ENCODE measurements at regions not wholly inside any gene's neighbourhood (a gene's known extent, or its start where the extent isn't known, plus 50 kb on each side); places are given as distances from the start of the nearest gene placed in this dataset.

DNA sequence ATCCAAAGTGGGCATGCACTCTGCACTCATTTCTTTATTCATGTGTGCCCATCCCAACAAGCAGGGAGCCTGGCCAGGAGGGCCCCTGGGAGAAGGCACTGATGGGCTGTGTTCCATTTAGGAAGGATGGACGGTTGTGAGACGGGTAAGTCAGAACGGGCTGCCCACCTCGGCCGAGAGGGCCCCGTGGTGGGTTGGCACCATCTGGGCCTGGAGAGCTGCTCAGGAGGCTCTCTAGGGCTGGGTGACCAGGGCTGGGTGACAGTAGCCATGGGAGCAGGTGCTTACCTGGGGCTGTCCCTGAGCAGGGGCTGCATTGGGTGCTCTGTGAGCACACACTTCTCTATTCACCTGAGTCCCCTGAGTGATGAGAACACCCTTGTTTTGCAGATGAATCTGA is 129.3 kb upstream of the B3GAT1 start:
- no peaks in the 10 kb centered on the region for H3K4me1 Mint-ChIP-seq (ENCODE audit: insufficient read depth, unreplicated experiment)
- H3K4me3 Mint-ChIP-seq (ENCODE audit: unreplicated experiment), result no peak overlapping the region
- BruUV-seq (replicated peaks), result no TSS peak
- peaks cover 49% of the 10 kb centered on the region for H3K9me3 Mint-ChIP-seq (ENCODE audit: unreplicated experiment)
- H3K27ac Mint-ChIP-seq (ENCODE audit: low read depth, unreplicated experiment), result no peak overlapping the region
- intact Hi-C loops (cut with micrococcal nuclease), result no loop called here
- H3K27me3 Mint-ChIP-seq (ENCODE audit: insufficient read depth, unreplicated experiment), result no peaks in the 10 kb centered on the region
- TF ChIP-seq, protein P1, sequence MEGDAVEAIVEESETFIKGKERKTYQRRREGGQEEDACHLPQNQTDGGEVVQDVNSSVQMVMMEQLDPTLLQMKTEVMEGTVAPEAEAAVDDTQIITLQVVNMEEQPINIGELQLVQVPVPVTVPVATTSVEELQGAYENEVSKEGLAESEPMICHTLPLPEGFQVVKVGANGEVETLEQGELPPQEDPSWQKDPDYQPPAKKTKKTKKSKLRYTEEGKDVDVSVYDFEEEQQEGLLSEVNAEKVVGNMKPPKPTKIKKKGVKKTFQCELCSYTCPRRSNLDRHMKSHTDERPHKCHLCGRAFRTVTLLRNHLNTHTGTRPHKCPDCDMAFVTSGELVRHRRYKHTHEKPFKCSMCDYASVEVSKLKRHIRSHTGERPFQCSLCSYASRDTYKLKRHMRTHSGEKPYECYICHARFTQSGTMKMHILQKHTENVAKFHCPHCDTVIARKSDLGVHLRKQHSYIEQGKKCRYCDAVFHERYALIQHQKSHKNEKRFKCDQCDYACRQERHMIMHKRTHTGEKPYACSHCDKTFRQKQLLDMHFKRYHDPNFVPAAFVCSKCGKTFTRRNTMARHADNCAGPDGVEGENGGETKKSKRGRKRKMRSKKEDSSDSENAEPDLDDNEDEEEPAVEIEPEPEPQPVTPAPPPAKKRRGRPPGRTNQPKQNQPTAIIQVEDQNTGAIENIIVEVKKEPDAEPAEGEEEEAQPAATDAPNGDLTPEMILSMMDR (IDR thresholded peaks at IDR 0.05; ENCODE audit: unreplicated experiment), result no peak
- H3K36me3 Mint-ChIP-seq (ENCODE audit: insufficient read depth, unreplicated experiment), result peaks cover 6% of the 10 kb centered on the region
- ChIA-PET POLR2A (no interaction called here), CTCF (interaction anchor here (0.7 kb wide), 1 partner anchor 133 kb away, joined by 3 read pairs; no protein-coding TSS in a partner anchor)
- no peak for DNase-seq (ENCODE audit: unreplicated experiment)

DNA sequence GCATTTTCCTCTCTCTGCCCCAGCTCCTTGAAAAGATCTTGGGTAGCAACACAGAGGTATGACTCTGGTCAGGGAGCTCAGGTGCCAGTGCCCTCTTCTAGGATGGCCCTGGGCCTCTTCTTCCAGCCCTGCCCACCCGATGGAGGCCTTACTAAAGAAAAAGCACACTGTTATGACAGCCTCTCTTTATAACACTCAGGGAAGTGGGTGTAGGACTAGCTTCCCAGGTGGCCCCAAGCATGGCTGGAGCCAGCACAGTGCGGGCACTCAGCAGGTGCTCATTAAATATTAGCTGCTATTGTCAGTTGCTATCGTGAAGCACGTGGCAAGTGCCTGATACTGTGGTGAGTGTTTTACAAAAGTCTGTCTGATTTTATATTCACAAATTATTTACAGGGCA is 127.2 kb upstream of the B3GAT1 start:
- H3K4me1 Mint-ChIP-seq (ENCODE audit: insufficient read depth, unreplicated experiment), result no peaks in the 10 kb centered on the region
- ChIA-PET POLR2A (no interaction called here), CTCF (no interaction called here)
- H3K9me3 Mint-ChIP-seq (ENCODE audit: unreplicated experiment), result peaks cover 49% of the 10 kb centered on the region
- no peak overlapping the region for H3K4me3 Mint-ChIP-seq (ENCODE audit: unreplicated experiment)
- DNase-seq (ENCODE audit: unreplicated experiment), result no peak
- peaks cover 6% of the 10 kb centered on the region for H3K36me3 Mint-ChIP-seq (ENCODE audit: insufficient read depth, unreplicated experiment)
- TF ChIP-seq, protein P1 (IDR thresholded peaks at IDR 0.05; ENCODE audit: unreplicated experiment), result no peak
- intact Hi-C loops (cut with micrococcal nuclease), result no loop called here
- no peak overlapping the region for H3K27ac Mint-ChIP-seq (ENCODE audit: low read depth, unreplicated experiment)
- BruUV-seq (replicated peaks), result no TSS peak
- H3K27me3 Mint-ChIP-seq (ENCODE audit: insufficient read depth, unreplicated experiment), result no peaks in the 10 kb centered on the region

DNA sequence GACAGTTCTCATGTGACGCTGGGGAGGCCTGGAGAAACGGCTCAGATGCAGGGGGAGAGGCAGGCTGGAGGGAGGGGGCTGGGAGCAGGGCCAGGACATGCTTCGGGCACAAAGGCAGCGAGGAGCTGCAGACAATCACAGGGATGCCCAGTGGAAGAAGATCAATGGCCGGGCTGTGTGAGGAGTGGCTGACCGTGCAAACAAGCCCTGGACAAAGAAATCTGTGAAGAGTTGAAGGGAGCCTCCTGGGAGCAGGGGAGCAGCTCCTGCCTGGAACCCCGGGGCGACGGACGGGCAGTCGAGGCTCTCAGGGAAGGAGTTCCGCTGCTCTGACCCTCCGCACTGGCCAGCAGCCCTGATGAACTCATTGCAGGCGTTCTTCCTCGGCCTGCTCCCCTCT is 126.7 kb upstream of the B3GAT1 start:
- H3K27ac Mint-ChIP-seq (ENCODE audit: low read depth, unreplicated experiment), result no peak overlapping the region
- BruUV-seq (replicated peaks), result no TSS peak
- peaks cover 49% of the 10 kb centered on the region for H3K9me3 Mint-ChIP-seq (ENCODE audit: unreplicated experiment)
- CTCF ChIA-PET, result no interaction called here
- H3K4me1 Mint-ChIP-seq (ENCODE audit: insufficient read depth, unreplicated experiment), result no peaks in the 10 kb centered on the region
- intact Hi-C loops (cut with micrococcal nuclease), result no loop called here
- no peak overlapping the region for H3K4me3 Mint-ChIP-seq (ENCODE audit: unreplicated experiment)
- POLR2A ChIA-PET, result no interaction called here
- H3K36me3 Mint-ChIP-seq (ENCODE audit: insufficient read depth, unreplicated experiment), result peaks cover 6% of the 10 kb centered on the region
- no peak for DNase-seq (ENCODE audit: unreplicated experiment)
- TF ChIP-seq, protein P1 (IDR thresholded peaks at IDR 0.05; ENCODE audit: unreplicated experiment), result no peak
- H3K27me3 Mint-ChIP-seq (ENCODE audit: insufficient read depth, unreplicated experiment), result no peaks in the 10 kb centered on the region

DNA sequence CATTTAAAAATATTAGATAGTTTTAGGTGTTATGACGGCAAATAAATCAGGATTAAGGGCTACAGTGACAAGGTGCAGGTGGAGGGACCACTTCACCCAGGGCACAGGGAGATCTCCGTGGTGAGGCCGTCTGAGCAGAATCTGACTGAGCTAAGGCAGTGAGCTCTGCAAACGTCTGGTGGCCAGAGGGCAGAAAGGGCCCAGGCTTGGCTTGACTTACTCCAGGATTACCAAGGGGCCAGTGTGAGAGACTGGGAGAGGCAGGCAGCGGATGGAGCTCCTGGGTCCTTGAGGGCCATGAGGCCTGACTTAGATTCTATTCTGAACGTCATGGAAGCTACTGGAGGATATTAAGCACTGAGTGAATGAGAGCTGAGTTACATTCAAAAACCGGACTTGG is 125.9 kb upstream of the B3GAT1 start:
- H3K4me1 Mint-ChIP-seq (ENCODE audit: insufficient read depth, unreplicated experiment), result no peaks in the 10 kb centered on the region
- peaks cover 6% of the 10 kb centered on the region for H3K36me3 Mint-ChIP-seq (ENCODE audit: insufficient read depth, unreplicated experiment)
- TF ChIP-seq, protein P1 (IDR thresholded peaks at IDR 0.05; ENCODE audit: unreplicated experiment), result no peak
- H3K27ac Mint-ChIP-seq (ENCODE audit: low read depth, unreplicated experiment), result no peak overlapping the region
- DNase-seq (ENCODE audit: unreplicated experiment), result no peak
- BruUV-seq (replicated peaks), result no TSS peak
- ChIA-PET POLR2A (no interaction called here), CTCF (no interaction called here)
- intact Hi-C loops (cut with micrococcal nuclease), result no loop called here
- no peaks in the 10 kb centered on the region for H3K27me3 Mint-ChIP-seq (ENCODE audit: insufficient read depth, unreplicated experiment)
- no peak overlapping the region for H3K4me3 Mint-ChIP-seq (ENCODE audit: unreplicated experiment)
- peaks cover 46% of the 10 kb centered on the region for H3K9me3 Mint-ChIP-seq (ENCODE audit: unreplicated experiment)

All from MCF 10A (cell line).